GM19328 (cell line): ENCODE measurements at regions not wholly inside any gene's neighbourhood (a gene's known extent, or its start where the extent isn't known, plus 50 kb on each side); places are given as distances from the start of the nearest gene placed in this dataset.

Source experiments
- ATAC-seq: cut with Tn5 transposase; IDR thresholded peaks from one replicate; pipeline ENCODE4 v1.9.1; 2021; ENCODE audit warnings: mild to moderate bottlenecking, moderate library complexity; ENCODE audit not compliant: unreplicated experiment

DNA sequence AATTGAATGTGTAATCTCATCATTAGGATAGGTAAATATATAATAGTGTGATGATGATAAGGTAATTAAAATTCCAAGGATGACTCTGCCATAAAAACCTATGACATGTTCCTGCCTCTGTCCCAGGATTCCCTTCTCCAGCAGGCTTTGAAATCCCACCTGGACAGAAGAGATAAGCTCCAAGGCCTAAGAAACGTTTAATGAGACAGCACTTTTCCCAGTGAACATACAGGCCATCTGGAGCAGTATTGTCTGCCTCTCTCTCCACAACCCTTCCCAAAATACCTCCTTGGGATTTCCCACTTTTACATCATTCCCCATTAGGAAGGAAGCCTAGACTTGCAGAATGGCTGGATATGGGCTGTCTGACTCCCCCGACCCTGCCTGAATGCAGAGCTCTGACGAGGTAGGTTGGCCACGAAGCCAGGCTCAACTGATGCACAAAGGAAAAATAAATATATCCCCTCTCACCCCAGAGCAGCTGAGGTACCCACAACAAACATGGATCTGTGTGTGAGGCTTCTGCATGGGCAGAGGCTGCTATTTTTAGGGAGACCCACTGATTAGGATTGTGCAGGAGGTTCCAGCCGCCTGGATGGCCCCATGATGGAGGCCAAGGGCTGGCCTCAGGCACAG, 71.0 kb downstream of the TMPRSS5 start:
- no peak for ATAC-seq

DNA sequence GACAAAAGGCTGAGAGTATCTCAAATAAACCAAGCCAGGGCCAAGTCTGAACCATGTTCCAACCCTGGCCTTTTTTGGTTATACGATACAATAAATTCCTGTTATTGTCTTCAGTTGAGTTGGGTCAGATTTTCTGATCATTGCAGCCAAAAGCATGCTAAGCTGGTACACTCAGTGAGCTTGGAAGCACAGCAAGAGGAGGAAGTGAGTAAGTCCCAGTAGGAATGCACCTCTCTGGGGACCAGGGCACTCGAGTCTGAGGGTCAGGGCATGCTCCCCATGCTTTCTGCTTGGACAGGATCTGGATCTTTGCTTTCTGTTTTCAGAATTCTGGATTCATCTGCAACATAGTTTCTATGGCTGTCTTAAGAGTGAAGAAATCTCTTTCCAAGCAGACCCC, 73.1 kb downstream of the TMPRSS5 start:
- ATAC-seq: no peak

DNA sequence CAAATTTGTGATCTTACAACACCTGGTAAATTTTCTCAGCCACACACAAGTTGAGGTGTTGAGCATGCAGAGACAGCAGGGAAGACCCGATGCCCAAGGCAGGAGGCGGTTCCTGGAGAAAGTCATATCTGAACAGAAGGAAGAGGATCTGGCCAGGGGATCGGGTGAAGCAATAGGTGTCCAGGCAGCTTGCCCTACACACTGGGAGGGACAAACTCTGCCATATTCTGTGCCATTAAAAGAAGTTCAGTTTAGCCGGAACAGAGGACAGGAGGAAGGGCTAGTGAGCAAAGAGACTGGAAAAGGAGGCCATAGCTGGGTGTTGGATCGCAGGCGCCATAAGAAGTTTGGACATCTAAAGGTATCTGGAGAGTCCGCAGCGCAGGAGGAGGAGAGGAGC, 76.5 kb downstream of the TMPRSS5 start:
- ATAC-seq: no peak

DNA sequence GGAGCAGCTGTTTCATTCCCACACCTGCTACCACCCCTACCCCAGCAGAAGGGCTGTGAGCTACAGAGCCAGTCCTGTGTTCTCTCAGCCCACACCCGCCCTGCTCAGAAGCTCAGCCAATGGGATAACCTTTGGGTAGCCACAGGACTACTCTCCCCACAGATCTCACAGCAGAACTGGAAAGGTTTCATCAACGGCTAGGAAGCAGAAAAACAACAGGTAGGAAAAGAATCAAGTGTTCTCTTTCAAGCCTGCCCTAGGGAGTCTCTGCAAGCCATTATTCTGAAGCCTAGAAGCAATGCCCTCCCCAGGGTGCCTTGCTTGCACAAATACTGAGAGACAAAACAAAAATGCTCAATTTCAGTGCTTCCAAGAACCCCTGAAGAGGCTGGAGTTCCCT, 77.2 kb downstream of the TMPRSS5 start:
- no peak for ATAC-seq

DNA sequence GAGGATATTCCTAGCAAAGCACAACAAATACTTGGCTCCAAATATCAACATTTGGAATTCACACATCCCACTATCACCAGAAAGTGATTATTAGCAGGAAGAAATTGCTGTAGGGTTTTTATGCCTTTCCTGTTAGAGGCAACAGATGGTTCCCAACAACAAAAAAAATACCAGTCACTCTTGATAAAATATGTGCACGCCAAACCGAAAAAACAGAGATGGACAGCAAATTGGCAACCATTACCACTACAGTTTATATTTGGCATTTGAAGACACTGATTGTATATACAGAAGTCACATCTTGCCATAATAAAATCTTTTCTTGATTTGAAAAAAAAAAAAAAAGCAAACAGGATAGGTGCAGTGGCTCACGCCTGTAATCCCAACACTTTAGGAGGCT, 78.2 kb downstream of the TMPRSS5 start:
- ATAC-seq: no peak

DNA sequence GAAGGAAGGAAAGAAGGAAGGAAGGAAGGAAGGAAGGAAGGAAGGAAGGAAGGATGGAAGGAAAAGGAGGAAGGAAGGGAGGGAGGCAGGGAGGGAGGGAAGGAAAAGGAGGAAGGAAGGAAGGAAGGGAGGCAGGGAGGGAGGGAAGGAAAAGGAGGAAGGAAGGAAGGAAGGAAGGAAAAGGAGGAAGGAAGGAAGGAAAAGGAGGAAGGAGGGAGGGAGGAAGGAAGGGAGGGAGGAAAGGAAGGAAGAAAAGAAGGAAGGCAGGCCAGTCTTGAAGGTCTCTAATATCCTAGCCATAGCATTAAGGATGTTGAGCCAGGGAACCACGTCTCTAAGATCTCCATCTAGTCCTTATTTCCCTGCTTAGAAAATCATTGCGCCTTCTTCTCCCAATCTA, 78.8 kb downstream of the TMPRSS5 start:
- no peak for ATAC-seq

DNA sequence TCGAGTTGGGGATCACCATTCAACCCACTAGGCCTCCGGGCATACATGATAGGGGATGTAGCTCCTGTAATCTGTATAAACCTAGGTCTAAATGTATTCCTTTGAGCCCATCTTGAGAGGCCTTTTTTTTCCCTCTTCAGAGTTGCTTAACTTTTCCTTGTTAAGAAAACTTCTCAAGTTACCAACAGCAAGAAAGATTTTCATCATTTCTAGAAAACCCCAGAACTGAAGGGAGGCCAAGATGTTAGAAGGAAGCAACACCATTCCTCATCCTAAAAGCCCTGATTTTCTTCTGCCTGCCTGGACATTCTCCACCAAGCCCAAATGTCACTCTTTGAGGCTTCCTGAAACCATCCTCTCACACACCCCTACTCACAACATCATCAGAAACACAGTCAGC, 79.4 kb downstream of the TMPRSS5 start:
- no peak for ATAC-seq

DNA sequence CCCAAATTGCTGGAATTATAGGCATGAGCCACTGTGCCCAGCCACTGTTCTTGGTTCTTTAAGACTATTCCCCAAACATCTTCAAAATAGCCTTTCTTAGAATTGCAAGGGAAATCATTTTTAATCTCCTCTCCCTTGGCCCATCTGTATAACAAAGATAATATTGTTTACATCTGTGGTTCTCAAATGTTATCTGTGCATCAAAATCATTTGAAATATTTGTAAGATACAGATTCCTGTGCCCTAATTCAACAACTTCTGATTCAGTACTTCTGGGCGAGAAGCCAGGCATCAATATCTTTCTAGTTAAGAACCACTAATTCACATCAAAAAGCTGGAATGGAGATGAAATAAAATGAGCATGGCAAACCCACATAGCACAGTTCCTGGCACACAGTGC, 83.0 kb downstream of the TMPRSS5 start:
- no peak for ATAC-seq

DNA sequence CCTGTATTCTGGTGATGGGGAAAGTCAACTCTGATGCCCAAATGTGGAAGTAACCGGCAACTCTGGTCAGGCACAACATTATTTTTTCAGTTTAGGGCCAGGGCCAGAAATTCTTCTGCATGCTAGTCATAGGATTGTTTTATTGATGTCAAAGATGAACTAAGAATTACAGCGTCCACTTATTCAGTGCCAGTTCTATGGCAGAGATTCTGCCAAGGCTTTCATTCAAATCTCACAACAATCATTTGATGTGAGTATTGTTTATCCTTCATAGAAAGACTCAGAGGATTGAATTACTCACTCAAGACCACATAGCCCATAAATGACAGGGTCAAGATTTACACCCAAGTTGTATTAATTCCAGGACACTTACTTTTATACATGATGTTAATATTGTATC, 87.7 kb downstream of the TMPRSS5 start:
- no peak for ATAC-seq

DNA sequence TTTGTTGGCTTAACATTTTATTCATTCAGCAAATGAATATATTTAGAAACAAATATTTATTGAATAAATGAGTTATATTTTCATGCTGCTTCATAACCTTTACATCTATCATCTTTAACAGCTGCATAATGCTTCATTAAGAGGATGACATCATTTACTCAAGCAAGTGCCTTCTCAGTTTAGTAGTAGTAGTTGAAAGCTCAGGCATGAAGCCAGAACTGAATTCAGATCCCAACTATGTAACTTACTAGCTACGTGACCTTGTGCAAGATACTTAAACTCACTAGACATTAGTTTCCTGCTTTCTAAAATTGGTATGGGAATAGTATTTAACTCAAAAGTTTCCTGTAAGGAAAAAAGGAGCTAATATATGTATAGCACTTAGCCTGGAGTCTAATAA, 90.3 kb downstream of the TMPRSS5 start:
- ATAC-seq: no peak

DNA sequence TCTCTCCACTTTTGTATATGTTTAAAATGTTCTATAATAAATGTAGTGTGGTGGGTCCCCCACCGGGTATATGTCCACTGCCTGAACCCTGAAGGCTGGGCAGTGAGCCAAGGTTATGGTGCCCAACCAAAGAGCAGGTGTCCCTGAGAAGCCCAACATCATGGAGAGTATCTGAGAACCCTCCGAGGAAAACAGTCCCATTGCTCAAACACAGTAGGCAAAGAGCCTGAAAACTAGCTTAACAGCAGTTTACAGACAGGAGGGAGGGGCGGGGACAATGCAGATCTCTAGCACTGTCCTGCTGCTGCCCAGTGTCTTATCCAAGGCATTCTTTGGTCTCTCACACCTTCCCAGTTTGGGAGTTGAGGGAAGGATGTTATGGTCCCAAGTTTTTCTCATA, 91.0 kb downstream of the TMPRSS5 start:
- ATAC-seq: no peak

DNA sequence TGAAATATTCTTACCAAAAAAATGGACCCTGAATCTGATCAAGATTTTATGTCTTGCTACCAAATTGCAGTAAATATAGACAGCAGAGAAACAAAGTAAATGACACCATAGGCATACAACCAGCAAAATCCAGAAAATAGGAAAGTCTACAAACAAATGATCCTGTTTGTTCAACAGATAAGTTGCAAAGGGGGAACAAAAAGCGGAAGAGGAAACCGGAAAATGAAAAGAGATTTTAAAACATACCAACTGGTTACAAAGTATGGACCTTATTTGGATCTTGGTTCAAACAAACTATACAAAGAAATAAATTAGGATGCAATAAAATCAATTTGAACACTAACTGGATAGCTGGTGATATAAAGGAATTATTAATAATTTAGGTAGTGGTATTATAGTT, 92.0 kb downstream of the TMPRSS5 start:
- no peak for ATAC-seq

DNA sequence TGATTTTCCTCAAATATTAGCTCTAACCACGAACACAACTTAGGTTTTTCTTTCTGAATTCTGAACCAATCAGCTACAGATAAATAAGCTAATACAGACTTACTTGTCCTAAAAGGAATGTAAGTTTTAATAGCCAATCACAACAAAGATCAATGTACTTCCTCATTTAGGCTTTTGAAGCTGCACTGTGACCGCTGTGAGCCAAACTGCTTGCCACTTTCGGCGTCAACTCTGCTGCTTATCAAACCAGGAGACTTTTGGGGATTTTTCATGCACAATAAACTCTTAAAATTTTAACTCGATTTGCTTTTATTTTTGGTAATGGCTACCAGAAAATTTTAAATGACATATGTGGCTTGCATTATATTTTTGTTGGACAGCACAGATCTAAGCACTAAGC, 92.5 kb downstream of the TMPRSS5 start:
- no peak for ATAC-seq

DNA sequence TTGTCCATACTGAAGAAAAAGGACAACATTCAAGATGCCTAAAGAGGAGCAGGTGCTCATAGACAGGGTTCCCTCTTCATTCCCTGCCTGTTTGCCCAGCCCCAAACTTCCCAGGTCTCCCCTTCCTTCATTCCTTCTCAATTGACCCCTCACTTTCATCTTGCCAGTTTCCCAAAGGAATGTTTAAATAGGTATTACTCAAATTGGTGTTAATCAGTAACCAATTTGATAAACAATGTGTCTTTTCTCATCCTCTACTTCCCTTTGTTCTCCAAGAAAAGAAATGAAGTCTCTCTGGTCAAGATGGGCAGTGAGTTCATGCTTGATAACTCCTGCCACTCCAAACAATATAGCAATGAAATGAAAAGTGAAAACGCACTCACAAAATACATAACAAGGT, 101.9 kb downstream of the TMPRSS5 start:
- no peak for ATAC-seq

DNA sequence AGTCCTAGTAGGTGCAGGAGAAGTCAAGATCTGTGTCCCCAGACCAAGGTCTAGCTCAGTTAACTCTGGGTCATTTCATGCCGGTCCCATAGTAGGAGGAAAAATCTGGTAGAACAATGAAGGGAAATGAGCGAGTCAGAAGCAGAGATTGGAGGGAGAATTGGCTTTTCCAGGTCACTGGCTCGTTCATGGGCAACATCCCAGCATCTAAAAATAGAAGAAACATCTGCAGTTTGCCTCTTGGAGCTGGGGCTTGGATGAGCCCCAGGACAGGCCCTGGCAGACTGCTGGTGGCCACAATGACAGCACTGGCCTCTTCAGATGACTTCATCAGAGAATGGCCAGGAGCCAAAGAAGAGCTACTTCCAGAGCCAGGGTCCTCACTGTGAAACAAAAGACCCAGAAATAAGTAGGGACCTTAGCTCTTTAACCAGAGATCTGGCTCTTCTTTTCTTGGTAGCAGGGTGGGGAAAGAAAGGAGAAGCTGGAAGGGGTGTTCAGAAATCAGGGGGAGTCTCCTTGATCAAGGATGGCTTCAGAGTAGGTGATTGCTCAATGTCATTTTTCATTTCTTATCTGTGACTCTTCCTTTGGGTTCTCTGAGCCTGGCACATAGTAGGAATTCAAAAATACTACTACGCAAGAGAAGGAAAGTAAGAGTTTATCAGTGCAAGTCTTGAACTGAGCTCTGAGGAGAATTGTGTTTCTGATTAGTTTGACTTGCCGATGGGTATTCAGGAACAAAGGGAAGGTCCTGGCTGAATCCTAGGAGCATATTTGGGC, 102.6 kb downstream of the TMPRSS5 start:
- ATAC-seq: no peak

DNA sequence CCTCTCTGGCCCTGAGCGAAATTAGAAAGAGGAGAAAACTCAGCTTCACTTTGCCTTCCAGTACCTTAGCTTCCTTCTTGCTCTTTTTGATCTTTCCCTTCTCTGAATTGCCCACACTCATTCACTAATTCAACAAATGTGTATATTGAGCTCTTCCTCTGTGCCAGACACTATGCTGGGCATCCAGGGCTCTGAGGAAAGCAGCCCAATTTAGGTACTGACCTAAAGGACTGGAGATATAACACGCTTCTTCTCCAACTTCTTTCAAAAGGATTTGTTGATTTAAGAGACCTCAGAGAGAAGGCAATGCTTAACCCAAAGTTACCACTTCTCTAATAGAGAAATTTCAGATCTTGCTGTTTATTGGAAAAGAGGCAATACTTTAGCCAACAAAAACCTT, 103.6 kb downstream of the TMPRSS5 start:
- no peak for ATAC-seq

DNA sequence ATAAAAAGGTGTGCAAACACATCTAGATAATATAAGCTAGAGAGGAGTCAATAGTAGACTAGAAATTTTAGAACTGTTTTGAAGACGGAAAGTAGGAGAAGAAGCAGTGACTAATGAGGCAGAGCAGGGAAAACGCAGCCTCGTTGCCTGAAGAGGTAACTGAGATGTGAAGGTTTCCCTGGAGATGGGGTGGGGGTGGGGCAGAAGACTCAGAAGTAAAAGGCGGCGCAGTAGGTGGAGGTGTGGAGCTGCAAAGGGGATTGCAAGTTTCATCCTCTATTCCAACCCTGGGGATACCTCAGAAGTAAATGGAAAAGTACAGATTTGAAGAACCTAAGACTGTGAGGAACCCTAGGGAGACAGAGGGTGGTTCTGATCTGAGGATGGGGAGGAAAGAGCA, 109.5 kb downstream of the TMPRSS5 start:
- no peak for ATAC-seq

DNA sequence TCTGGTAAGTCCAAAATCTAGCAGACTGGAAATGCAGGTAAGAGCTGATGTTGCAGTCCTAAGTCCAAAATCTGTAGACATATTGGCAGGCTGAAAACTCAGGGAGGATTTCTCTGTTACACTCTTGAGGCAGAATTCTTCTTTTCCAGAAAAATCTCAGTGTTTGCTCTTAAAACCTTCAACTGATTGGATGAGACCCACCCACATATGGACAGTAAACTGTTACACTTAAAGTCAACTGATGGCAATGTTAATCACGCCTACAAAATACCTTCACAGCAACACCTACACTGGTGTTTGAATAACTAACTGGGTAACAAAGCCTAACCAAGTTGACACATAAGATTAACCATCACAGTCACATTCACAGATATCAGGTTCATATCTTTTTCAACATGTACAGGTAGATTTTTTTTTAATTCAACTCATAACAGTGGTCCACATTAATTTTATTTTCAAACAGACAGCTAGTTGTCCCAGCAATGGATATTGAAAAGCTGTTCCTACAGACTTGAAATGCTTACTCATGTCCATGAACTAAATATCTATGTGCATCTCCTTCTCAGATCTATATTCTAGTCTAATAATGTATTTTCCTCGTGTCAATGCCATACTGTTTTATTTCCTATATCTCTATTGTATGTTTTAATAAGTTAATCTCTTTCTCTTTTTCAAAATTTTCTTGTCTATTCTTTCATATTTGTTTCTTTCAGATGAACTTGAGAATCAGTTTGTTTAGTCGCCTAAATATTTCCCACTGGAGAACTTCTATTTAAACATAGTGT, 110.1 kb downstream of the TMPRSS5 start:
- ATAC-seq: no peak

DNA sequence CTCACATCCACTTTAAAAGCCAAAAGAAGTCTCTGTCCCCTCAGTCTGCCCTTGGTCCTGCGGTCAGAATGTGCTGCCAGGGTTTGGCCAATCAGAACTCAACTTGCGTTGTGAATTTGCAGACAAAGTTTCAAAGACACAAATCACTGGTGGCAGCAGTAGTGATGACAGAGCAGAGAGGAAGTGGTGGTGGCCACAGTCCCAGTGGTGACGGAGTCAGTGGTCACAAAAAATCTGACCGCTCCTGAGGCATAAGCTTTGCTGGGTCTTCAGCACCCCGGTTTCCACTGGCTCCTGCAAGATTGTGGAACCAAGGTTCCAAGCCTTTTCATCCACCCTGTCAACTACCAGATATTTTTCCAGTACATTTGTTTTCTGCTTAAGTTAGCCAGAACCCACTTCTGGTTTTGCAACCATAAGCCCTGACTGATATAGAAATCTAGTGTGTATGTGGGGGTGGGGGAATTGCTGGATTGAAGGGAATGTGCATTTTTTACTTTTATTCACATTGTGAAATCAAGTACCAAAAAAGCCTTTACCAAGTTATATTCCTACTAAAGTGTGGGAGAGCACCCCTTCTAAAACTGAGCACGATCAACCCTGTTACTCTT, 112.3 kb downstream of the TMPRSS5 start:
- peak; percentile 73 for ATAC-seq

DNA sequence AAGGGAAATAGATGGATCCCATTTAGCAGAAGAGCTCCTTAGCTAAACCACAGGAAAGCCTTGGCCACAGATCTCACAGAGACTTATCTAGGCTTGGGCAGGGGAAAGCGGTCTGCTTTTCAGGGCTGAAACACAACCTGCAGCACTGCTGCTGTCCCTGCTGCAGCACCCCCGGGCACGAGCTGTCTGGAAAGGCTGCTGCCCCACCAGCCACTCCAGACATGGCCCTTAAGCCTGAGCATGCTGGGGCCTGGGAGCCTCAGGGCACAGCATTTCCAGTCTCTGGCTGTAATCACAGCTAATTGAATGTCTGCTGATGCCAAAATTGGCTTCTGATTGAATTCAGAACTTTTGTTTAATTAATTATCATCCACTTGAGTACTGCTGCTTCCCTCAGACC, 115.0 kb downstream of the TMPRSS5 start:
- ATAC-seq: no peak

DNA sequence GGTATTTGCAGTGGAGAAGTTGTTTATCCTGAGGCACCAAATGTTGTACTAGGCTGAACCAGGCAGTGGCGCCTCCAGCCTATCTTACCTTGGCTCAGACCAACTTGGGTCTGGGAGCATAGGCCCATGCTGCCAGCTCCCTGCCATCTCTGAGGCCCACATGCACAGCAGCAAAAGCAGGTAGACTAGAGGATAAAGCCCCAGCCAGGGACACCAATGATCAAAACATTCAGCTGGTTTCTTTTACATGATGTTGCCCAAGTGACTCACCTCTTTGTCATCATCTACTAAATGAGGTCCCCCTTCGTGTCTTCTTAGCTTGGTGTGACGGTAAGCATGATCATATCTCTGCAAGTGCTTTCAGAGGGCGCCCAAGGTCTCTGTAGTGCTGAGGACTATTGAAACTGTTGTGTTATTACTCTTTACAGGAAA, 112.1 kb upstream of the DRD2 start:
- ATAC-seq: no peak

DNA sequence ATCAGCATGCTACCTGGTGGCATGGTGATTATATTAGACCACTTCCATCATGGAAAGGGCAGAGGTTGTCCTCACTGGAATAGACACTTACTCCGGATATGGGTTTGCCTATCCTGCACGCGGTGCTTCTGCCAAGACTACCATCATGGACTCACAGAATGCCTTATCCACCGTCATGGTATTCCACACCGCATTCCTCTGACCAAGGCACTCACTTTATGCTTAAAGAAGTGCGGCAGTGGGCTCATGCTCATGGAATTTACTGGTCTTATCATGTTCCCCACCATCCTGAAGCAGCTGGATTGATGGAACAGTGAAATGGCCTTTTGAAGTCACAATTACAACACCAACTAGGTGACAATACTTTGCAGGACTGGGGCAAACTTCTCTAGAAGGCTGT, 109.2 kb upstream of the DRD2 start:
- ATAC-seq: no peak
